Stimulated activated naive CD4-positive, alpha-beta T cell treated with Interleukin-2 at 50 U/mL for 16 hours (primary cell): ENCODE measurements at regions not wholly inside any gene's neighbourhood (a gene's known extent, or its start where the extent isn't known, plus 50 kb on each side); places are given as distances from the start of the nearest gene placed in this dataset.

Source experiments
- DNase-seq: peaks from one replicate; lab custom pipeline; 2025; lab: John Stamatoyannopoulos, UW

DNA sequence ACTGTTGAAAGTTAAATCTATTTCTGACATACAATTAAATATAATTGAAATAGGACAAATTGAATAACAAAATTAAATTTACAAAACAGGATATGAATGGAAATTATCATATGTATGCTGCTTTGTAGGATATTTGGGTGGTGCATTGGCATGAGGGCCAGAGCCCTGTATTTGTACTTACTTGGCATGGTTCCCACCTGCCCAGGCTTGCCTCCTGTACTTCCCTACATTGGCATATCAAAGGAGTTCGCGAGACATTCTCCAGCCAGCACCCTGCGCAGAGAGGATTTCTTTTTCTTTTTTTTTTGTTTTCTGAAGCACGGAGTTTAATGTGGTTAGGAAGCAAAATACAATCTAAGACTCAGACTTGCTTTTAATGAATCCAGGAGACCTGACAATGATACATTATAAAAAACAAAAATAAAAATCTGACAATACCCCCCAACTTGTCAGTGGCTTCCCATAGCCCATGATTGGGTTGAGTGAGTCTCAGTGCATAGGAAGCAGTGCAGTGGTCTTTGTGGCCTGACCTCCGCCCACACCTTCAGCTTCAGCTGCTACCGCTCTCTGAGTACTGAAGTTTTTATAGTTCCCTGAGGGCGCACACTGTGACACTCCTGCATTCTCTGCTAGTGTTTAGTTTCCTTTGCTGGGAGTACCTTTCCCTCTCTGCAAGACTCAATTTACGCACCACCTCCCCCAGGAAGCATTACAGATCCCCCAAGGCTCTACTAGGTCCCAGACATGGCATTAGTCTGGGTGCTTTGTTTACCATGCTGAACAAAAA lies 440.8 kb downstream of the UTRN start:
- no peak for DNase-seq

DNA sequence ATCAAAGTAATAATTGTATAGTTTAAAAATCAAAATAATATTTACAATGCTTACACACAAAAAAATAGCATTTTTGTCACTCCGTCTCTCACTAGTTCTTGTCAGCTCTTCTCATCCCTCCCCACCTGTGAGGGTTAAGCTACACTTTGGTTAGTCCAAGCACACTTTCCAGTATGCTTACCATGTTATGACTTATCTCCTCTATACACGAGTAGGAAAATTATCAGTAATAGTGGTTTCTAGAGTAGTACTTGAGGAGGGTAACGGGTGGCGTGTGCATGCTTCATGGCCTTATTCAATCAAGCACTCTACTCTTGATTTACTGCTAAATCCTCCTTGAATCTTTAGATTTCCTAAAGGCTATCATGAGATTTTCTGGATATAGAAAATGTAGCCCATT lies 443.7 kb downstream of the UTRN start:
- DNase-seq = no peak

GRCh38 chr6:144729502-144729901 lies 444.4 kb downstream of the UTRN start:
- DNase-seq = no peak

- no peak for DNase-seq
Measured at GRCh38 chr6:144730088-144730645, 445.0 kb downstream of the UTRN start.

- no peak for DNase-seq
Measured at GRCh38 chr6:144731229-144731628, 446.1 kb downstream of the UTRN start.

DNA sequence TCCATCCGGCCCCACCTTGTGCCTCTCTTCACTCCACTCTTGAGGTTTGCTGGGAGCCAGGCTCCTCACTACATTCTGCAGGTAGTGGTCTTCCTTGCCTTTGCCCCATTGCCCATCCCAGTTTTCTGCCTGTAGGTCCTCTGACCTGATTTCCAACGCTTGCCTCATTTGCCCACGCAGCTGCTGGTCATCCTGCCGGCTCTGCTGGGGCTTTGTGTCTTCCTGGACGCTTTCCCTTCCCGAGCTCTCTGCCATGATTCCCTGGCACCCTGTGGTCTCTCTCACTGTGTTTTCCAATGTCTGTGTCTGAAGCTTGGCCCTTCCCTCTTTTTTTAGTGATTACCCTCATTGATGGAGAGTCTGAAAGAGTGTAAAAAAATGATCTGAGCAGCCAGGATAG lies 451.6 kb downstream of the UTRN start:
- DNase-seq = no peak

DNA sequence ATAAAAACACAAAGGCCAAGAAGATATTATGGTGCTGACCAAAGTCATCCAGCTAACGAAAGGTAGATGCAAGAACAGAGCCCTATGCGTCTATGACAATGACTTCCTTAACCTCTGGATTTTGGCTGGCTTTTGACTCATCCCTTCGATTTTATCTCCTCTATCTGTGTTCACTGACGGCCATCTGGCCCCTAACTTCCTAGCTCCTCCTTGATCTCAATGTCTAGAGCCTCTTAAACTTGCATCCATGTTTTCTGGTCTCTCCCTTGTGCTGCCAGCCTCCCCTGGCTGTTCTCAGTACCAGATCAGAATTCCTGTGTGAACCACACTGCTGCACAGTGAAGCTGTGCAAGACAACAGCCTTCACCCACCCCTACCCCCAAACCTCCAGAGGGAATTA lies 452.9 kb downstream of the UTRN start:
- no peak for DNase-seq

DNA sequence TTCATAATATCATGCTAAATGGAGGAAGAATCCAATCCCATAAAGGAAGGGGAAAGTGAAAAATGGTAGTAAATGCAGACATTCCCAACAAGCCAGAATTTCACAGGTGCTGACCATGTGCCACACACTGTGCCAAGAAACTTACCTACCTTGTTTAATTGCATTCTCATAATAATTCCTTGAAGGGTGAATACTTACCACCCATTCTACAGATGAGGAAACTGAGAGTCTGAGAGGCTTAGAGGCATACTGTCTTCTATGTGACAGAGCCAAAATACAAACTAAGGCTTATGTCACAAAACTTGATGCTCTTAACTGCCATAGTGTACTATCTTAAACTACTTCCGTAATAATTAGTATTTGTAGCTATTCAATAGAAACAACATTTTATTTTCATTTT lies 454.7 kb downstream of the UTRN start:
- no peak for DNase-seq

GRCh38 chr6:144741659-144742058 lies 456.5 kb downstream of the UTRN start:
- DNase-seq = no peak

DNA sequence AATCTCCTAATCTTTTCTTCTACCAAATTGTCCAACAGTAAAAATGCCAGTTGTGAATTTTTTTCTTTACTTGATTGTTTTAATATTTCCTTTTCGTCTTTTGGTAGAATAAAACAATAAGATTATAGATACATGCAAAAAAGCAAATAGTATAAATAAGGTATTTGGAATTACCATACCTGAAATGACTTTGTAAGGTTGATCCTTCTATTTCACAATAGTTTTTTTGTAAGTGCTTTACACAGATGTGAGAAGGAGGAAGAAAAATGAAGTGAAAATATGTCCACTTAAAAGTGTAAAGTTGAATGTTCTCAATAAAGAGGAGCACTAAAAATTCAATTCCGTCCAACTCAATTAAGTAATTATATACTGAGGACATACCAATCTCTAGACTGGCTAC lies 457.6 kb downstream of the UTRN start:
- no peak for DNase-seq

- no peak for DNase-seq
Measured at GRCh38 chr6:144744720-144745119, 459.6 kb downstream of the UTRN start.

DNA sequence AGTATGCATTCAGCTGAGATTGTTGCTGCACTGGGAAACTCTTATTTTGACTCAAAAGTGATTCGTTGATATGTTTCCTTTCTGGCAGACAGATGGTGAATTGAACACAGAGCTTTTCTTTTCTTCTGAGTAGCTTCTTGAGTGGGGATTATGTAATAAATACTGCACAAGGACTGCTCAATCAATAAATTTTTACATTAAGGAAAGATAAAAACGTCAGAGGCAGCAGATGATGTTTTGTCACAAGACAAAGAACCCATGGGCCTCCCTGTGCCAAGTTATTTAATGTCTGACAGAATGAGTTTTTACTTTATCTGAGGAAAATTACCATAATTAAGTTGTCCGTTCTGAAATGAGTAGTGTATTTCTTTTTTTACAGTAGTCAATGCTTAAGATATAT lies 460.3 kb downstream of the UTRN start:
- DNase-seq = no peak

DNA sequence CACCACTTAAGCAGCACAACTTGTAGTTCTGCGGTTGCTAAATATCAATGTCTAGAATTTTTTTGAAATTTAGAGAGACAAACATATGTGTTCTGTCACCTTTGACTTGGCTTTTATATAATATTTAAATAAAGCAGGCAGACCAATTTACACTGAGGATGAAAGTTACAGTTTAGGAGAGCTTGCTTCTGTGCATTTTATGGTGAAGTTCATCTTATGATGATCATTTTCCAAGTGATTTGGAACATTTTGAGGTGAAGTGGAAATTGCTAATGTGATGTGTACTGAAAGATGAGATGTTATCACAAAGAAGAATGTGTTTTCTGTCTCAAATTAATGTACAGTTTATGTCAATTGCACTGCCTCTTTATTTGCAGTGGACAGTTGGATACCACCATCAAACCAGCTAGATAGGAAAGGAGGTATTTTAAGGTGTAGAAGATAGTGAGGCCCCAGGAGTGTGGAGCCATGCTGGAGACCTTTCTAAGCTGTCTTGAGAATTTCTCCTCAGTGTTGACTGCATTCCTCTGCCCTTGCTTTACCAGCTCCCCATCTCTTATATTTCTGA lies 461.9 kb downstream of the UTRN start:
- DNase-seq = no peak

DNA sequence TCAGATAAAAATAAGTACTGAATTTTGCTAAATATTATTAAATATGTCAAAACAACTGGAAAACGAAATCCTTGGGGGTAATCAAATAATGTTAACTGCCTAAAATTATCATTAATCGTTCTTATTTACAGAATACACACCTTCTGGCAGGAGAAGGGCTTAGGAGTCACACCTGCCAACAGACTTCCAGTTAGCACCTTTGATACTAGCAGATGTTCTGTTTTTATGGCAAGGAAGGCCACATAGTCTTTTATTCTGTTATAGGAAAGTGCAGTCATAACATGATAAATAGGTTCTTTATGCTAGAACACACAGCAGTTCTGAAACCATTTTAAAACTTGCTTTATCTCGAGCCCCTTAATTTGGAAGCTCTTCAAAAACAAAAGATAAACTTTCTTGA lies 464.1 kb downstream of the UTRN start:
- no peak for DNase-seq

DNA sequence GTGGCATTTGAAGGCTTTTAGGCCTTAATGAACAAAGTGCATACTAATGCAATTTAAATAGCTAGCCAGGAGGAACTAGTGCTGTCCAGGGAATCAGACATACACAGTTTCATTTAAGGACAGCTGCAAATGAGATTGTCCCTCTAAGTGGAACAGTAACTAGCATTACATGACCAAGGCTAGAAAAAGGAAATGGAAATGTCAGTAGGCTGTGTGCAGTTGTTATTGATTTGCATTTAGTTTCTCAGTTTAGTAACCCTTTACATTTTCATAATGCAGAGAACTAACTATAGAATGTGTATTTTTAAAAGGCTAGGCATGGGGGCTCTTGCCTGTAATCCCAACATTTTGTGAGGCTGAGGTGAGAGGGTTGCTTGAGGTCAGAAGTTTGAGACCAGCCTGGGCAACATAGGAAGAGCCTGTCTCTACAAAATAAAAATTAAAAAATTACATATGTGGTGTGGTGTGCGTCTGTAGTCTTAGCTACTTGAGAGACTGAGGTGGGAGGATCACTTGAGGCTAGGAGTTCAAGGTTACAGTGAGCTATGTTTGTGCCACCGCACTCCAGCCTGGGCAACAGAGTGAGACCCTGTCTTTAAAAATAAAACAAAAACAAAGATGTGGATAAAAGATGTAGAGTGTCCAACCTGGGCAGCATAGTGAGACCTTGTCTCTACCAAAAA lies 468.0 kb downstream of the UTRN start:
- no peak for DNase-seq

GRCh38 chr6:144756469-144756868 lies 471.3 kb downstream of the UTRN start:
- DNase-seq = no peak

- DNase-seq = no peak
Measured at GRCh38 chr6:144757299-144757698, 472.2 kb downstream of the UTRN start.

DNA sequence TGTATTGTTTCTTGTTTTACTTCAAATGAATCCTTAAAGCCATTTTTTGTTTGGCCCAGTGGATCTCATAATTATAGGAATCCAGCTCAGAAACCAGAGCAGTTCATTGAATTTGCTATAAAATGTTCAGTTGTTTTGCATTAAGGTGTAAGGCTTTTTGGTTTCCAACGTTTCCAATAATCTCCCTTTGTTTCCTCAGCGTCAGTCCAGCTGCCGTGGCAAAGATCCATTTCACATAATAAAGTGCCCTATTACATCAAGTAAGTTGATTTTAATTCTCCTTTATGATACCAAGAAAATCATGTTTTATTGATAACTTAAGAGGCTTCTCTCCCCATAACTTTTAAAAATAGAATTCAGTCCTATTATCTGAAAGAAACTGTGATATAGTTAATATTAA lies 472.6 kb downstream of the UTRN start:
- DNase-seq = no peak

DNA sequence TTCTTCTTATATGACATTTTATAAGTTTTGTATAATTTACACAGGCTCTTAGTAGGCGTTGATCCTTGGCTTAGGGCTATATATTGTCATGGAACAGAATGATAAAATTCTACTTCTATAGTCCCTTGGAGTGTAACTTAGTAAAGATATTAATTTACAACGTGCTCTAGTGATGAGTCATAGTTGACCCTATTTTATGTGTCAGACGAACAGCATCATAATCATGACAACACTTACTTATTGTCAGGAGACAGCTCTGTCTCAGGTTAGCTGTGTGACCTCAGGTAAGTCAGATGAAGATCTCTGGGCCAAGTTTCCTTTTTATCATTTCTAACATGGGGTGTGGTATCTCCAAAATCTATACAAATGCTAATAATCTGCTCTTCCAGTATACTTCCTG lies 473.5 kb downstream of the UTRN start:
- no peak for DNase-seq

DNA sequence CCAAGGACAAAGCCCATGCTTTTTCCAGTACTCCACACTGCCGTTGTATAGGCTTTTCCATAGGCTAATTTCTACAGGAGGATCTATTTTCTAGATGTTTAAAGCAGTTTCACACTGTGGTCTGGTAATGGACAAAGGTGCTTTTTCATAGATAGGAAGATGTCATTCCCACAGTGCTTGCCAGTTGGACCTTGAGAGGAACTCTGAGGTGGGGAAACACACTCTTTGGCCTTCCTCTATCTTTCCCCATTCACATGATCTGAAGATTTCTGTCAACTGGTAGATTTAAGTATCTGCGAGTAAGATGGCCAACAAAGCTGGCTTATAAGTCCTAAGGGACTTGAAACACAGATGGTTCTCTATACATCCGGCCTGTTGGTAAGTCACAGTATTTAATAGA lies 477.3 kb downstream of the UTRN start:
- DNase-seq = no peak

DNA sequence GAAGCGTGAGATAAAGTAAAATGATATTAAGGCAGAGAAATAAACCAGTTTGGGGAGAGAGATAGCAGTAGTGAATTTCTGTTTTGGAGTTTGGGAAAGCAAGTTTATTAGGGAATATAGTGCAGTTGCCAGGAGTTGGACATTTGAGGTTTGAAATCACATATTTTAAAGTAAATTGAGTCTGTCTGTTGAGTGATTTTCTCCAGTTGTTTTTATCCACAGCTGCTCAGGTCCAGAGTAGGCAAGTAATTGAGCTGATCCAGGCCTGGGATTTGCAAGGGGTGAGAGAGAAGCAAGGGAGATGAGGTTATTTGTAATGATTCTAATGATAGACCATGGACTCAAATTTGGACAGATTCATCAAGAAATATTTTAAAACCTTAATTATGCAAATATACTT lies 481.9 kb downstream of the UTRN start:
- DNase-seq = no peak

- DNase-seq = no peak
Measured at GRCh38 chr6:144768551-144769075, 483.5 kb downstream of the UTRN start.

GRCh38 chr6:144769142-144769541 lies 484.0 kb downstream of the UTRN start:
- no peak for DNase-seq
